ENCODE measurements at regions not wholly inside any gene's neighbourhood (a gene's known extent, or its start where the extent isn't known, plus 50 kb on each side); places are given as distances from the start of the nearest gene placed in this dataset.
"Not testable (repeated sequence)": the region's sequence is repeated elsewhere in the genome, so short reads cannot be mapped to it uniquely, and the experiment has no call there.

GRCh38 chr14:26655128-26655527 is 57.3 kb upstream of the NOVA1 start:
- DNase-seq (ENCODE audit: low spot score) (no peak), ATAC-seq (ENCODE audit: low read depth) (no peak)
- Histone ChIP-seq H3K27ac (ENCODE audit: poor library complexity, severe bottlenecking) (no peak overlapping the region), H3K4me3 (ENCODE audit: severe bottlenecking) (no peak overlapping the region), H3K9me3 (ENCODE audit: severe bottlenecking) (no peaks in the 10 kb centered on the region), H3K4me1 (ENCODE audit: insufficient read depth, poor library complexity, severe bottlenecking) (no peaks in the 10 kb centered on the region), H3K27me3 (ENCODE audit: insufficient read depth, poor library complexity, severe bottlenecking) (peaks cover 13% of the 10 kb centered on the region), H3K36me3 (ENCODE audit: low read depth) (no peaks in the 10 kb centered on the region)
- no peak for TF ChIP-seq CTCF (IDR thresholded peaks at IDR 0.05; ENCODE audit: poor library complexity, severe bottlenecking)

GRCh38 chr14:26663506-26663905 is 65.7 kb upstream of the NOVA1 start:
- H3K4me3 ChIP-seq (ENCODE audit: severe bottlenecking): no peak overlapping the region
- ATAC-seq (ENCODE audit: low read depth) (no peak), DNase-seq (ENCODE audit: low spot score) (no peak)
- H3K4me1 ChIP-seq (ENCODE audit: insufficient read depth, poor library complexity, severe bottlenecking): no peaks in the 10 kb centered on the region
- H3K27me3 ChIP-seq (ENCODE audit: insufficient read depth, poor library complexity, severe bottlenecking): peaks cover 4% of the 10 kb centered on the region
- no peak overlapping the region for H3K27ac ChIP-seq (ENCODE audit: poor library complexity, severe bottlenecking)
- TF ChIP-seq CTCF (IDR thresholded peaks at IDR 0.05; ENCODE audit: poor library complexity, severe bottlenecking): no peak
- H3K36me3 ChIP-seq (ENCODE audit: low read depth): no peaks in the 10 kb centered on the region
- no peaks in the 10 kb centered on the region for H3K9me3 ChIP-seq (ENCODE audit: severe bottlenecking)

- DNase-seq (ENCODE audit: low spot score); H3K36me3 ChIP-seq (ENCODE audit: low read depth); H3K4me3 ChIP-seq (ENCODE audit: severe bottlenecking); ATAC-seq (ENCODE audit: low read depth); H3K27me3 ChIP-seq (ENCODE audit: insufficient read depth, poor library complexity, severe bottlenecking); H3K27ac ChIP-seq (ENCODE audit: poor library complexity, severe bottlenecking); H3K4me1 ChIP-seq (ENCODE audit: insufficient read depth, poor library complexity, severe bottlenecking); H3K9me3 ChIP-seq (ENCODE audit: severe bottlenecking): not testable (repeated sequence)
Observed at GRCh38 chr14:26678732-26679420, 81.0 kb upstream of the NOVA1 start.

GRCh38 chr14:26685401-26685800 is 87.6 kb upstream of the NOVA1 start:
- Histone ChIP-seq H3K36me3 (ENCODE audit: low read depth) (no peaks in the 10 kb centered on the region), H3K4me3 (ENCODE audit: severe bottlenecking) (no peak overlapping the region), H3K27ac (ENCODE audit: poor library complexity, severe bottlenecking) (no peak overlapping the region), H3K27me3 (ENCODE audit: insufficient read depth, poor library complexity, severe bottlenecking) (no peaks in the 10 kb centered on the region), H3K9me3 (ENCODE audit: severe bottlenecking) (no peaks in the 10 kb centered on the region), H3K4me1 (ENCODE audit: insufficient read depth, poor library complexity, severe bottlenecking) (no peaks in the 10 kb centered on the region)
- DNase-seq (ENCODE audit: low spot score): no peak
- ATAC-seq (ENCODE audit: low read depth): no peak
- no peak for TF ChIP-seq CTCF (IDR thresholded peaks at IDR 0.05; ENCODE audit: poor library complexity, severe bottlenecking)

GRCh38 chr14:26687301-26687837 is 89.5 kb upstream of the NOVA1 start:
- DNase-seq (ENCODE audit: low spot score): no peak
- Histone ChIP-seq H3K4me1 (ENCODE audit: insufficient read depth, poor library complexity, severe bottlenecking) (no peaks in the 10 kb centered on the region), H3K36me3 (ENCODE audit: low read depth) (no peaks in the 10 kb centered on the region), H3K4me3 (ENCODE audit: severe bottlenecking) (no peak overlapping the region), H3K27ac (ENCODE audit: poor library complexity, severe bottlenecking) (no peak overlapping the region), H3K27me3 (ENCODE audit: insufficient read depth, poor library complexity, severe bottlenecking) (no peaks in the 10 kb centered on the region), H3K9me3 (ENCODE audit: severe bottlenecking) (no peaks in the 10 kb centered on the region)
- no peak for ATAC-seq (ENCODE audit: low read depth)
- TF ChIP-seq CTCF (IDR thresholded peaks at IDR 0.05; ENCODE audit: poor library complexity, severe bottlenecking): no peak
